CD14-positive monocyte (primary cell): ENCODE measurements at regions not wholly inside any gene's neighbourhood (a gene's known extent, or its start where the extent isn't known, plus 50 kb on each side); places are given as distances from the start of the nearest gene placed in this dataset.

Source experiments
- DNase-seq, 3 donors: peaks; one replicate each; pipeline ENCODE4 v3.0.0-alpha.2; 2011 to 2022
- H2AFZ ChIP-seq: 2 replicates; pipeline ENCODE4 v1.6.0; 2012; ENCODE audit warnings: mild to moderate bottlenecking, low read depth, low read length, inconsistent platforms; ENCODE audit not compliant: insufficient read depth, poor library complexity, severe bottlenecking
- H3K27ac ChIP-seq, 2 donors: 1 replicate in 1 of 2; 2 replicates in 1 of 2; pipeline ENCODE4 v1.5.1; 2012 to 2013; ENCODE audit warnings: low read length in 2 of 2, control low read depth in 1 of 2, inconsistent platforms in 1 of 2, low read depth in 1 of 2, mild to moderate bottlenecking in 1 of 2
- H3K27me3 ChIP-seq, 2 donors: one replicate each; pipeline versions ENCODE4 v1.6.0 to v1.6.1; 2011 to 2013; ENCODE audit warnings: low read length in 2 of 2; ENCODE audit not compliant: control insufficient read depth in 2 of 2, insufficient read depth in 2 of 2
- H3K36me3 ChIP-seq, 2 donors: replicated peaks in 1 of 2; 1 replicate in 1 of 2; 2 replicates in 1 of 2; pipeline versions ENCODE4 v1.5.1 to v1.6.1; 2012 to 2013; ENCODE audit warnings: low read length in 2 of 2, control low read depth in 1 of 2, inconsistent platforms in 1 of 2, mild to moderate bottlenecking in 1 of 2; ENCODE audit not compliant: insufficient read depth in 2 of 2, control insufficient read depth in 1 of 2
- H3K4me1 ChIP-seq, 2 donors: 1 replicate in 1 of 2; 2 replicates in 1 of 2; pipeline versions ENCODE4 v1.5.1 to v1.6.1; 2012 to 2013; ENCODE audit warnings: low read length in 2 of 2, control low read depth in 1 of 2, inconsistent platforms in 1 of 2, mild to moderate bottlenecking in 1 of 2, moderate library complexity in 1 of 2; ENCODE audit not compliant: insufficient read depth in 2 of 2, control insufficient read depth in 1 of 2
- H3K4me2 ChIP-seq: replicated peaks from 2 replicates; pipeline ENCODE3; 2012; ENCODE audit warnings: low read length, moderate library complexity, mild to moderate bottlenecking; ENCODE audit not compliant: poor library complexity, severe bottlenecking; ENCODE audit errors: extremely low read depth
- H3K4me3 ChIP-seq, 3 experiments: fragments of 200-600 bp in 1 of 3; sonication (generic) in 1 of 3; replicated peaks in 1 of 3; 1 replicate in 2 of 3; 2 replicates in 1 of 3; pipeline ENCODE4 v1.5.1; 2011 to 2013; ENCODE audit warnings: low read length in 3 of 3, mild to moderate bottlenecking in 3 of 3, control low read depth in 2 of 3, low read depth in 2 of 3, inconsistent platforms in 1 of 3, moderate library complexity in 1 of 3
- H3K79me2 ChIP-seq: 2 replicates; pipeline ENCODE4 v1.6.0; 2012; ENCODE audit warnings: mild to moderate bottlenecking, control low read depth, inconsistent platforms, low read length, moderate library complexity; ENCODE audit not compliant: insufficient read depth
- H3K9ac ChIP-seq: 2 replicates; pipeline ENCODE4 v1.6.0; 2017; ENCODE audit warnings: low read length, mild to moderate bottlenecking; ENCODE audit not compliant: insufficient read depth, poor library complexity, severe bottlenecking
- H3K9me3 ChIP-seq, 2 donors: replicated peaks in 1 of 2; 1 replicate in 1 of 2; 2 replicates in 1 of 2; pipeline versions ENCODE4 v1.5.1 to v1.6.1; 2012 to 2013; ENCODE audit warnings: low read length in 2 of 2, control low read depth in 1 of 2; ENCODE audit not compliant: control insufficient read depth in 1 of 2, insufficient read depth in 1 of 2
- H4K20me1 ChIP-seq: 2 replicates; pipeline ENCODE4 v1.6.0; 2012; ENCODE audit warnings: mild to moderate bottlenecking, low read length, control low read depth, moderate library complexity; ENCODE audit not compliant: insufficient read depth
- H3K27ac Mint-ChIP-seq, 7 donors: one replicate each; pipeline ENCODE4 v1.8.0; 2020; ENCODE audit warnings: mild to moderate bottlenecking in 7 of 7, mixed read lengths in 7 of 7, moderate library complexity in 6 of 7, inconsistent platforms in 2 of 7
- H3K27me3 Mint-ChIP-seq, 3 donors: one replicate each; pipeline ENCODE4 v1.8.0; 2021 to 2022; ENCODE audit warnings: low read depth in 3 of 3, mild to moderate bottlenecking in 3 of 3, mixed read lengths in 3 of 3, moderate library complexity in 3 of 3, inconsistent platforms in 1 of 3
- H3K36me3 Mint-ChIP-seq, 2 donors: one replicate each; pipeline ENCODE4 v1.8.0; 2020; ENCODE audit warnings: mixed read lengths in 2 of 2, inconsistent platforms in 1 of 2, mild to moderate bottlenecking in 1 of 2
- H3K4me1 Mint-ChIP-seq: one replicate; pipeline ENCODE4 v1.8.0; 2020; ENCODE audit warnings: mild to moderate bottlenecking, mixed read lengths
- H3K4me3 Mint-ChIP-seq, 2 donors: one replicate each; pipeline ENCODE4 v1.8.0; 2020; ENCODE audit warnings: mild to moderate bottlenecking in 2 of 2, mixed read lengths in 2 of 2, moderate library complexity in 1 of 2
- H3K9me3 Mint-ChIP-seq, 7 donors: one replicate each; pipeline ENCODE4 v1.8.0; 2020 to 2022; ENCODE audit warnings: mixed read lengths in 7 of 7, mild to moderate bottlenecking in 6 of 7, moderate library complexity in 6 of 7, inconsistent platforms in 2 of 7
- WGBS: methylation state at CpG from one replicate; pipeline ENCODE4 v1.1.5; 2013; ENCODE audit warnings: missing lambda C conversion rate; ENCODE audit not compliant: insufficient coverage; 5-methylcytosine and 5-hydroxymethylcytosine counted together
- intact Hi-C, 2 donors: fragments of 100-400 bp; cut with micrococcal nuclease; formaldehyde crosslinking; loops; one replicate each; pipeline versions ENCODE4 v1.15.0 to v1.15.1; 2023
- TF ChIP-seq, protein P1 (sequence below): fragments of 200-600 bp; IDR thresholded peaks from one replicate; pipeline ENCODE4 v1.8.0; 2022; ENCODE audit warnings: antibody characterized with exemption, mild to moderate bottlenecking

DNA sequence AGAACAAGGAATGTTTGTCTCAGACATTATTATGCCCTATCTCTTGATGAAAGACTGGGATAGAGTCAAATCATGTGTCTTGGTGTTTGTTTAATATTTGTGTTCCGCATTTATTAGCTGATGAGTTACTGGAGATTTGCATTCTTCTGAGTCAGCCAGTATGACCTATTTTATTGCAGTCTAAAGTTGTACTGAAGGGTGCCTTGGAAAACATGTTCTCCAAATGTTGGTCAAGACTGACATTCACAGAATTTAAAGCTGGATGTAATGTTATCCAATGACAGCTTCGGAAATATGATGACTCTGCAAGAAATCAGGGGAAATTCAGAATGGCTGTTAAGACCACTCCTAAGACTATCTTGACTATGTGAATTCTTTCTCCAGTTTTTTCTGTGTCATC lies 134.0 kb downstream of the KCNRG start:
- Mint-ChIP-seq H3K9me3 (no peaks in the 10 kb centered on the region), H3K27ac (no peak overlapping the region)
- TF ChIP-seq, protein P1, sequence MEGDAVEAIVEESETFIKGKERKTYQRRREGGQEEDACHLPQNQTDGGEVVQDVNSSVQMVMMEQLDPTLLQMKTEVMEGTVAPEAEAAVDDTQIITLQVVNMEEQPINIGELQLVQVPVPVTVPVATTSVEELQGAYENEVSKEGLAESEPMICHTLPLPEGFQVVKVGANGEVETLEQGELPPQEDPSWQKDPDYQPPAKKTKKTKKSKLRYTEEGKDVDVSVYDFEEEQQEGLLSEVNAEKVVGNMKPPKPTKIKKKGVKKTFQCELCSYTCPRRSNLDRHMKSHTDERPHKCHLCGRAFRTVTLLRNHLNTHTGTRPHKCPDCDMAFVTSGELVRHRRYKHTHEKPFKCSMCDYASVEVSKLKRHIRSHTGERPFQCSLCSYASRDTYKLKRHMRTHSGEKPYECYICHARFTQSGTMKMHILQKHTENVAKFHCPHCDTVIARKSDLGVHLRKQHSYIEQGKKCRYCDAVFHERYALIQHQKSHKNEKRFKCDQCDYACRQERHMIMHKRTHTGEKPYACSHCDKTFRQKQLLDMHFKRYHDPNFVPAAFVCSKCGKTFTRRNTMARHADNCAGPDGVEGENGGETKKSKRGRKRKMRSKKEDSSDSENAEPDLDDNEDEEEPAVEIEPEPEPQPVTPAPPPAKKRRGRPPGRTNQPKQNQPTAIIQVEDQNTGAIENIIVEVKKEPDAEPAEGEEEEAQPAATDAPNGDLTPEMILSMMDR: no peak

GRCh38 chr13:50149932-50150331 lies 134.7 kb downstream of the KCNRG start:
- no peak overlapping the region for H3K4me2 ChIP-seq
- no peak overlapping the region for H3K27ac Mint-ChIP-seq

More for the DNA sequence above, 134.0 kb downstream of the KCNRG start:
- intact Hi-C loops: no loop called here
- no peaks in the 10 kb centered on the region for H4K20me1 ChIP-seq
- no peak for DNase-seq
- H3K9me3 ChIP-seq: no peaks in the 10 kb centered on the region
- no peak overlapping the region for H3K4me3 Mint-ChIP-seq
- no peak overlapping the region for H2AFZ ChIP-seq
- WGBS: 93% methylated on average over 2 of the region's 2 CpGs
- no peaks in the 10 kb centered on the region for H3K27me3 ChIP-seq
- H3K4me3 ChIP-seq: no peak overlapping the region
- peaks cover 4 to 6% of the 10 kb centered on the region in 2 donors for H3K36me3 Mint-ChIP-seq
- no peaks in the 10 kb centered on the region for H3K27me3 Mint-ChIP-seq
- no peaks in the 10 kb centered on the region for H3K79me2 ChIP-seq
- no peak overlapping the region for H3K9ac ChIP-seq
- no peak overlapping the region for H3K27ac ChIP-seq
- H3K4me2 ChIP-seq: no peak overlapping the region
- H3K36me3 ChIP-seq: no peaks in the 10 kb centered on the region
- peaks cover 4 to 19% of the 10 kb centered on the region in 2 donors for H3K4me1 ChIP-seq
- H3K4me1 Mint-ChIP-seq: peaks cover 32% of the 10 kb centered on the region

More at GRCh38 chr13:50149932-50150331, 134.7 kb downstream of the KCNRG start:
- Histone ChIP-seq H3K79me2 (no peaks in the 10 kb centered on the region), H3K4me1 (peaks cover 0 to 12% of the 10 kb centered on the region in 2 donors), H3K27me3 (no peaks in the 10 kb centered on the region), H3K4me3 (no peak overlapping the region), H3K9me3 (no peaks in the 10 kb centered on the region), H3K9ac (no peak overlapping the region), H4K20me1 (no peaks in the 10 kb centered on the region), H3K36me3 (no peaks in the 10 kb centered on the region), H3K27ac (no peak overlapping the region), H2AFZ (no peak overlapping the region)
- no peaks in the 10 kb centered on the region for H3K9me3 Mint-ChIP-seq
- H3K4me3 Mint-ChIP-seq: no peak overlapping the region
- H3K27me3 Mint-ChIP-seq: no peaks in the 10 kb centered on the region
- no peak for DNase-seq
- H3K36me3 Mint-ChIP-seq: peaks cover 4 to 6% of the 10 kb centered on the region in 2 donors
- WGBS: 100% methylated on average over 1 of the region's 1 CpG
- H3K4me1 Mint-ChIP-seq: peaks cover 26% of the 10 kb centered on the region
- intact Hi-C loops: no loop called here
- TF ChIP-seq, protein P1: no peak
